Left hindlimb (tissue), 1 donor: ENCODE measurements at regions not wholly inside any gene's neighbourhood (a gene's known extent, or its start where the extent isn't known, plus 50 kb on each side); places are given as distances from the start of the nearest gene placed in this dataset.

Source experiments
- DNase-seq: peaks from one replicate; pipeline ENCODE4 v3.0.0-alpha.2; 2018

- no peak for DNase-seq
Observed at GRCh38 chr11:127182586-127183203, 182.1 kb upstream of the KIRREL3 start.

- DNase-seq = no peak
Observed at GRCh38 chr11:127157225-127157624, 156.7 kb upstream of the KIRREL3 start.

GRCh38 chr11:127149410-127149809 is 148.8 kb upstream of the KIRREL3 start:
- no peak for DNase-seq

- no peak for DNase-seq
Observed at GRCh38 chr11:127143251-127143650, 142.7 kb upstream of the KIRREL3 start.

- DNase-seq = no peak
Observed at GRCh38 chr11:127138613-127139012, 138.0 kb upstream of the KIRREL3 start.

- DNase-seq = no peak
Observed at GRCh38 chr11:127137771-127138280, 137.3 kb upstream of the KIRREL3 start.

- no peak for DNase-seq
Observed at GRCh38 chr11:127136438-127136837, 135.9 kb upstream of the KIRREL3 start.

- DNase-seq = no peak
Observed at GRCh38 chr11:127135256-127135655, 134.7 kb upstream of the KIRREL3 start.

- DNase-seq = no peak
Observed at GRCh38 chr11:127133061-127133460, 132.5 kb upstream of the KIRREL3 start.

GRCh38 chr11:127130321-127130720 is 129.8 kb upstream of the KIRREL3 start:
- DNase-seq = no peak

- no peak for DNase-seq
Observed at GRCh38 chr11:127126986-127127385, 126.4 kb upstream of the KIRREL3 start.

GRCh38 chr11:127119356-127119755 is 118.8 kb upstream of the KIRREL3 start:
- no peak for DNase-seq

- no peak for DNase-seq
Observed at GRCh38 chr11:127118811-127119210, 118.2 kb upstream of the KIRREL3 start.

- no peak for DNase-seq
Observed at GRCh38 chr11:127117231-127117739, 116.7 kb upstream of the KIRREL3 start.

GRCh38 chr11:127115844-127116243 is 115.3 kb upstream of the KIRREL3 start:
- no peak for DNase-seq

GRCh38 chr11:127114035-127114434 is 113.5 kb upstream of the KIRREL3 start:
- no peak for DNase-seq

GRCh38 chr11:127110542-127110941 is 110.0 kb upstream of the KIRREL3 start:
- no peak for DNase-seq

- DNase-seq = no peak
Observed at GRCh38 chr11:127109796-127110480, 109.4 kb upstream of the KIRREL3 start.

GRCh38 chr11:127108838-127109237 is 108.3 kb upstream of the KIRREL3 start:
- no peak for DNase-seq

GRCh38 chr11:127106938-127107337 is 106.4 kb upstream of the KIRREL3 start:
- no peak for DNase-seq

- no peak for DNase-seq
Observed at GRCh38 chr11:127105593-127106541, 105.3 kb upstream of the KIRREL3 start.

GRCh38 chr11:127103586-127104388 is 103.2 kb upstream of the KIRREL3 start:
- DNase-seq = no peak
